DLD1 (cell line): ENCODE measurements at regions not wholly inside any gene's neighbourhood (a gene's known extent, or its start where the extent isn't known, plus 50 kb on each side); places are given as distances from the start of the nearest gene placed in this dataset.

ENCODE experiments used
- in situ Hi-C: cut with HindIII; loops from 2 replicates; pipeline ENCODE4 v1.10.0; 2017; ENCODE audit warnings: low sequenced_read_pairs

- in situ Hi-C loops, result no loop called here
These were observed 231.0 kb downstream of the GLI2 start for GRCh38 chr2:120966510-120967254.

- in situ Hi-C loops, result no loop called here
These were observed 232.8 kb downstream of the GLI2 start for GRCh38 chr2:120968307-120969015.

GRCh38 chr2:120969613-120970355 lies 234.1 kb downstream of the GLI2 start:
- in situ Hi-C loops, result no loop called here

- in situ Hi-C loops, result no loop called here
These were observed 236.2 kb downstream of the GLI2 start for GRCh38 chr2:120971866-120972265.

- in situ Hi-C loops, result no loop called here
These were observed 236.6 kb downstream of the GLI2 start for GRCh38 chr2:120972286-120972685.

GRCh38 chr2:120973196-120973595 lies 237.5 kb downstream of the GLI2 start:
- in situ Hi-C loops, result no loop called here

GRCh38 chr2:120974950-120975349 lies 239.3 kb downstream of the GLI2 start:
- in situ Hi-C loops, result no loop called here

GRCh38 chr2:120976501-120977307 lies 241.0 kb downstream of the GLI2 start:
- in situ Hi-C loops, result no loop called here

GRCh38 chr2:120977582-120978358 lies 242.1 kb downstream of the GLI2 start:
- in situ Hi-C loops, result no loop called here

GRCh38 chr2:120978359-120979050 lies 242.8 kb downstream of the GLI2 start:
- in situ Hi-C loops, result no loop called here

- in situ Hi-C loops, result no loop called here
These were observed 243.7 kb downstream of the GLI2 start for GRCh38 chr2:120979398-120979797.

- in situ Hi-C loops, result no loop called here
These were observed 244.3 kb downstream of the GLI2 start for GRCh38 chr2:120979921-120980320.

GRCh38 chr2:120981443-120981842 lies 245.8 kb downstream of the GLI2 start:
- in situ Hi-C loops, result no loop called here

GRCh38 chr2:120982598-120982997 lies 246.9 kb downstream of the GLI2 start:
- in situ Hi-C loops, result no loop called here

- in situ Hi-C loops, result no loop called here
These were observed 247.7 kb downstream of the GLI2 start for GRCh38 chr2:120983344-120983743.

GRCh38 chr2:120984046-120984445 lies 248.4 kb downstream of the GLI2 start:
- in situ Hi-C loops, result no loop called here

GRCh38 chr2:120984452-120985173 lies 248.9 kb downstream of the GLI2 start:
- in situ Hi-C loops, result no loop called here

- in situ Hi-C loops, result no loop called here
These were observed 249.7 kb downstream of the GLI2 start for GRCh38 chr2:120985174-120985996.
